Loucy (cell line): ENCODE measurements at regions not wholly inside any gene's neighbourhood (a gene's known extent, or its start where the extent isn't known, plus 50 kb on each side); places are given as distances from the start of the nearest gene placed in this dataset.
A peak's percentile ranks its signal among the peaks of the same experiment; 100 is the strongest.

Experiments
- EZH2phosphoT487 ChIP-seq: fragments of 200-600 bp; IDR thresholded peaks from 2 replicates; pipeline ENCODE4 v1.6.1; 2018; ENCODE audit warnings: antibody characterized with exemption, mild to moderate bottlenecking, moderate library complexity, borderline replicate concordance
- TF ChIP-seq, protein P1 (sequence below): fragments of 200-600 bp; sonication (generic); conservative IDR thresholded peaks from 2 replicates; pipeline ENCODE4 v1.5.1; 2014; ENCODE audit warnings: mild to moderate bottlenecking, antibody characterized with exemption, low read length

DNA sequence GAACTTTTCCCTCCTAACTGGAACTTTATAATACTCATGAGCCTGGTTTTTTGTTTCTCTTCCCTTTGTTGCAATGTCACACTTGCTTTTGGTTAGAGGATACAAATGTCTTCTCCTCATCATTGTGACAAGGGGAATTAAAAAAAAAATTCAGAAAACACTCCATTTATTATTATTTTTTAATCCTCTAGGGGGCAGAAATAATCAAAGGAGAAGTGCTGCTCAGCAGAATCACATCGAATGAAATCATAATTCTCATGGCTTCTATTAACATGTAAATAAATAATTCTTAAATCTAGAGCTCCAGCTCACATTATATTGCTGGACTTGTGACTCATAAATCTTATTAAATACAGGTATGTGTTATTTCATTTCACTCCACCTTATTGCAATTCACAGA lies 273.8 kb downstream of the TRIB2 start:
- TF ChIP-seq, protein P1, sequence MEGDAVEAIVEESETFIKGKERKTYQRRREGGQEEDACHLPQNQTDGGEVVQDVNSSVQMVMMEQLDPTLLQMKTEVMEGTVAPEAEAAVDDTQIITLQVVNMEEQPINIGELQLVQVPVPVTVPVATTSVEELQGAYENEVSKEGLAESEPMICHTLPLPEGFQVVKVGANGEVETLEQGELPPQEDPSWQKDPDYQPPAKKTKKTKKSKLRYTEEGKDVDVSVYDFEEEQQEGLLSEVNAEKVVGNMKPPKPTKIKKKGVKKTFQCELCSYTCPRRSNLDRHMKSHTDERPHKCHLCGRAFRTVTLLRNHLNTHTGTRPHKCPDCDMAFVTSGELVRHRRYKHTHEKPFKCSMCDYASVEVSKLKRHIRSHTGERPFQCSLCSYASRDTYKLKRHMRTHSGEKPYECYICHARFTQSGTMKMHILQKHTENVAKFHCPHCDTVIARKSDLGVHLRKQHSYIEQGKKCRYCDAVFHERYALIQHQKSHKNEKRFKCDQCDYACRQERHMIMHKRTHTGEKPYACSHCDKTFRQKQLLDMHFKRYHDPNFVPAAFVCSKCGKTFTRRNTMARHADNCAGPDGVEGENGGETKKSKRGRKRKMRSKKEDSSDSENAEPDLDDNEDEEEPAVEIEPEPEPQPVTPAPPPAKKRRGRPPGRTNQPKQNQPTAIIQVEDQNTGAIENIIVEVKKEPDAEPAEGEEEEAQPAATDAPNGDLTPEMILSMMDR: peak; percentile 66
- no peak for TF ChIP-seq EZH2phosphoT487
